GM23338 (cell line): ENCODE measurements at regions not wholly inside any gene's neighbourhood (a gene's known extent, or its start where the extent isn't known, plus 50 kb on each side); places are given as distances from the start of the nearest gene placed in this dataset.

Source experiments
- CREB1 ChIP-seq: fragments of 250-450 bp; sonication (Bioruptor Pico); IDR thresholded peaks from 2 replicates; pipeline ENCODE4 v1.5.0; 2020; ENCODE audit warnings: low read depth, mild to moderate bottlenecking, moderate library complexity
- CTCF ChIP-seq, 2 experiments: fragments of 200-600 bp in 1 of 2; sonication (generic) in 1 of 2; conservative IDR thresholded peaks; 2 replicates each; pipeline versions ENCODE4 v1.5.1 to v1.6.1; 2016 to 2017; ENCODE audit warnings: antibody characterized with exemption in 2 of 2, low read depth in 2 of 2, mild to moderate bottlenecking in 2 of 2, moderate library complexity in 1 of 2
- EZH2phosphoT487 ChIP-seq: fragments of 200-600 bp; sonication (generic); IDR thresholded peaks from one replicate; pipeline ENCODE4 v1.8.1; 2018; ENCODE audit warnings: antibody characterized with exemption; ENCODE audit not compliant: unreplicated experiment
- REST ChIP-seq: IDR thresholded peaks from one replicate; pipeline ENCODE4 v1.6.1; 2018; ENCODE audit warnings: antibody characterized with exemption; ENCODE audit not compliant: unreplicated experiment
- ZNF331 ChIP-seq: fragments of 250-450 bp; sonication (Bioruptor Pico); IDR thresholded peaks from 2 replicates; pipeline ENCODE4 v1.5.0; 2020; ENCODE audit warnings: low read depth, mild to moderate bottlenecking, moderate library complexity
- TF ChIP-seq, protein P1 (sequence below): fragments of 250-450 bp; sonication (Bioruptor Pico); IDR thresholded peaks from 2 replicates; pipeline ENCODE4 v1.5.0; 2020; ENCODE audit warnings: mild to moderate bottlenecking, moderate library complexity

- TF ChIP-seq, protein P1, sequence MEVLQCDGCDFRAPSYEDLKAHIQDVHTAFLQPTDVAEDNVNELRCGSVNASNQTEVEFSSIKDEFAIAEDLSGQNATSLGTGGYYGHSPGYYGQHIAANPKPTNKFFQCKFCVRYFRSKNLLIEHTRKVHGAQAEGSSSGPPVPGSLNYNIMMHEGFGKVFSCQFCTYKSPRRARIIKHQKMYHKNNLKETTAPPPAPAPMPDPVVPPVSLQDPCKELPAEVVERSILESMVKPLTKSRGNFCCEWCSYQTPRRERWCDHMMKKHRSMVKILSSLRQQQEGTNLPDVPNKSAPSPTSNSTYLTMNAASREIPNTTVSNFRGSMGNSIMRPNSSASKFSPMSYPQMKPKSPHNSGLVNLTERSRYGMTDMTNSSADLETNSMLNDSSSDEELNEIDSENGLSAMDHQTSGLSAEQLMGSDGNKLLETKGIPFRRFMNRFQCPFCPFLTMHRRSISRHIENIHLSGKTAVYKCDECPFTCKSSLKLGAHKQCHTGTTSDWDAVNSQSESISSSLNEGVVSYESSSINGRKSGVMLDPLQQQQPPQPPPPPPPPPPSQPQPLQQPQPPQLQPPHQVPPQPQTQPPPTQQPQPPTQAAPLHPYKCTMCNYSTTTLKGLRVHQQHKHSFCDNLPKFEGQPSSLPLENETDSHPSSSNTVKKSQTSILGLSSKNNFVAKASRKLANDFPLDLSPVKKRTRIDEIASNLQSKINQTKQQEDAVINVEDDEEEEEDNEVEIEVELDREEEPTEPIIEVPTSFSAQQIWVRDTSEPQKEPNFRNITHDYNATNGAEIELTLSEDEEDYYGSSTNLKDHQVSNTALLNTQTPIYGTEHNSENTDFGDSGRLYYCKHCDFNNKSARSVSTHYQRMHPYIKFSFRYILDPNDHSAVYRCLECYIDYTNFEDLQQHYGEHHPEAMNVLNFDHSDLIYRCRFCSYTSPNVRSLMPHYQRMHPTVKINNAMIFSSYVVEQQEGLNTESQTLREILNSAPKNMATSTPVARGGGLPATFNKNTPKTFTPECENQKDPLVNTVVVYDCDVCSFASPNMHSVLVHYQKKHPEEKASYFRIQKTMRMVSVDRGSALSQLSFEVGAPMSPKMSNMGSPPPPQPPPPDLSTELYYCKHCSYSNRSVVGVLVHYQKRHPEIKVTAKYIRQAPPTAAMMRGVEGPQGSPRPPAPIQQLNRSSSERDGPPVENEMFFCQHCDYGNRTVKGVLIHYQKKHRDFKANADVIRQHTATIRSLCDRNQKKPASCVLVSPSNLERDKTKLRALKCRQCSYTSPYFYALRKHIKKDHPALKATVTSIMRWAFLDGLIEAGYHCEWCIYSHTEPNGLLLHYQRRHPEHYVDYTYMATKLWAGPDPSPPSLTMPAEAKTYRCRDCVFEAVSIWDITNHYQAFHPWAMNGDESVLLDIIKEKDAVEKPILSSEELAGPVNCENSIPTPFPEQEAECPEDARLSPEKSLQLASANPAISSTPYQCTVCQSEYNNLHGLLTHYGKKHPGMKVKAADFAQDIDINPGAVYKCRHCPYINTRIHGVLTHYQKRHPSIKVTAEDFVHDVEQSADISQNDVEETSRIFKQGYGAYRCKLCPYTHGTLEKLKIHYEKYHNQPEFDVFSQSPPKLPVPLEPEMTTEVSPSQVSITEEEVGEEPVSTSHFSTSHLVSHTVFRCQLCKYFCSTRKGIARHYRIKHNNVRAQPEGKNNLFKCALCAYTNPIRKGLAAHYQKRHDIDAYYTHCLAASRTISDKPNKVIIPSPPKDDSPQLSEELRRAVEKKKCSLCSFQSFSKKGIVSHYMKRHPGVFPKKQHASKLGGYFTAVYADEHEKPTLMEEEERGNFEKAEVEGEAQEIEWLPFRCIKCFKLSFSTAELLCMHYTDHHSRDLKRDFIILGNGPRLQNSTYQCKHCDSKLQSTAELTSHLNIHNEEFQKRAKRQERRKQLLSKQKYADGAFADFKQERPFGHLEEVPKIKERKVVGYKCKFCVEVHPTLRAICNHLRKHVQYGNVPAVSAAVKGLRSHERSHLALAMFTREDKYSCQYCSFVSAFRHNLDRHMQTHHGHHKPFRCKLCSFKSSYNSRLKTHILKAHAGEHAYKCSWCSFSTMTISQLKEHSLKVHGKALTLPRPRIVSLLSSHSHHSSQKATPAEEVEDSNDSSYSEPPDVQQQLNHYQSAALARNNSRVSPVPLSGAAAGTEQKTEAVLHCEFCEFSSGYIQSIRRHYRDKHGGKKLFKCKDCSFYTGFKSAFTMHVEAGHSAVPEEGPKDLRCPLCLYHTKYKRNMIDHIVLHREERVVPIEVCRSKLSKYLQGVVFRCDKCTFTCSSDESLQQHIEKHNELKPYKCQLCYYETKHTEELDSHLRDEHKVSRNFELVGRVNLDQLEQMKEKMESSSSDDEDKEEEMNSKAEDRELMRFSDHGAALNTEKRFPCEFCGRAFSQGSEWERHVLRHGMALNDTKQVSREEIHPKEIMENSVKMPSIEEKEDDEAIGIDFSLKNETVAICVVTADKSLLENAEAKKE = no peak
- TF ChIP-seq ZNF331 (CRISPR knock-in tag) (no peak), EZH2phosphoT487 (no peak), CREB1 (CRISPR knock-in tag) (no peak), REST (no peak), CTCF (conservative IDR thresholded peaks at IDR 0.05; ENCODE audit: low read depth in 2 of 2) (no peak)
These were observed 384.9 kb upstream of the THBS1 start (continued) for GRCh38 chr15:39195961-39196486.
